SK-N-SH treated with all-trans-retinoic acid at 6 μM for 48 hours (cell line): ENCODE measurements at regions not wholly inside any gene's neighbourhood (a gene's known extent, or its start where the extent isn't known, plus 50 kb on each side); places are given as distances from the start of the nearest gene placed in this dataset.

ENCODE experiments used
- ATAC-seq: fragments of 200-7000 bp; cut with Tn5 transposase; 3 replicates; pipeline ENCODE4 v1.9.1; 2020; ENCODE audit warnings: mild to moderate bottlenecking, moderate library complexity
- ARNTL ChIP-seq: fragments of 450-650 bp; formaldehyde crosslinking; IDR thresholded peaks from 2 replicates; pipeline ENCODE4 v1.5.0; 2020; ENCODE audit warnings: low read depth, mild to moderate bottlenecking, moderate library complexity, borderline replicate concordance
- BACH2 ChIP-seq: fragments of 250-450 bp; sonication (Bioruptor Pico); IDR thresholded peaks from 2 replicates; pipeline ENCODE4 v1.9.0; 2021; ENCODE audit warnings: mild to moderate bottlenecking, borderline replicate concordance
- CSDC2 ChIP-seq: fragments of 250-450 bp; sonication (Bioruptor Pico); IDR thresholded peaks from 2 replicates; pipeline ENCODE4 v1.5.0; 2020; ENCODE audit warnings: mild to moderate bottlenecking, moderate library complexity
- ESRRG ChIP-seq: fragments of 250-450 bp; sonication (Bioruptor Pico); IDR thresholded peaks from 2 replicates; pipeline ENCODE4 v1.6.1; 2021; ENCODE audit warnings: mild to moderate bottlenecking
- GLIS3 ChIP-seq: fragments of 250-450 bp; sonication (Bioruptor Pico); IDR thresholded peaks from 2 replicates; pipeline ENCODE4 v1.5.0; 2020; ENCODE audit warnings: mild to moderate bottlenecking, moderate library complexity
- ISL1 ChIP-seq: fragments of 250-450 bp; sonication (Bioruptor Pico); IDR thresholded peaks from 2 replicates; pipeline ENCODE4 v2.1.2; 2022; ENCODE audit warnings: mild to moderate bottlenecking, moderate library complexity
- PPARA ChIP-seq: fragments of 250-450 bp; sonication (Bioruptor Pico); IDR thresholded peaks from 2 replicates; pipeline ENCODE4 v1.5.0; 2020; ENCODE audit warnings: mild to moderate bottlenecking, borderline replicate concordance
- RARB ChIP-seq: fragments of 250-450 bp; sonication (Bioruptor Pico); IDR thresholded peaks from 2 replicates; pipeline ENCODE4 v1.8.0; 2021; ENCODE audit warnings: mild to moderate bottlenecking, moderate library complexity
- SNAI2 ChIP-seq: fragments of 250-450 bp; sonication (Bioruptor Pico); IDR thresholded peaks from 2 replicates; pipeline ENCODE4 v1.5.0; 2020; ENCODE audit warnings: mild to moderate bottlenecking, moderate library complexity
- TOX ChIP-seq: fragments of 250-450 bp; sonication (Bioruptor Pico); IDR thresholded peaks from 2 replicates; pipeline ENCODE4 v1.8.0; 2021; ENCODE audit warnings: mild to moderate bottlenecking, moderate library complexity, borderline replicate concordance
- ZFP3 ChIP-seq: fragments of 250-450 bp; sonication (Bioruptor Pico); IDR thresholded peaks from 2 replicates; pipeline ENCODE4 v1.5.0; 2020; ENCODE audit warnings: mild to moderate bottlenecking, moderate library complexity
- ZFP30 ChIP-seq: fragments of 450-650 bp; formaldehyde crosslinking; IDR thresholded peaks from 2 replicates; pipeline ENCODE4 v1.5.0; 2022; ENCODE audit warnings: mild to moderate bottlenecking, moderate library complexity
- ZNF565 ChIP-seq: fragments of 450-650 bp; formaldehyde crosslinking; conservative IDR thresholded peaks from 2 replicates; pipeline ENCODE4 v1.5.0; 2020; ENCODE audit warnings: low read depth, mild to moderate bottlenecking, moderate library complexity
- ZNF70 ChIP-seq: fragments of 450-650 bp; formaldehyde crosslinking; IDR thresholded peaks from 2 replicates; pipeline ENCODE4 v1.5.0; 2020; ENCODE audit warnings: mild to moderate bottlenecking, moderate library complexity
- TF ChIP-seq, protein P1 (sequence below): fragments of 250-450 bp; sonication (Bioruptor Pico); IDR thresholded peaks from 2 replicates; pipeline ENCODE4 v1.5.1; 2020; ENCODE audit warnings: low read depth, mild to moderate bottlenecking, moderate library complexity
- TF ChIP-seq, protein P2 (sequence below): fragments of 250-450 bp; sonication (Bioruptor Pico); IDR thresholded peaks from 2 replicates; pipeline ENCODE4 v1.5.1; 2021; ENCODE audit warnings: mild to moderate bottlenecking, moderate library complexity
- TF ChIP-seq, protein P3 (sequence below): fragments of 250-450 bp; sonication (Bioruptor Pico); IDR thresholded peaks from 2 replicates; pipeline ENCODE4 v1.5.0; 2020; ENCODE audit warnings: mild to moderate bottlenecking, moderate library complexity
- TF ChIP-seq, protein P4 (sequence below): fragments of 250-450 bp; sonication (Bioruptor Pico); IDR thresholded peaks from 2 replicates; pipeline ENCODE4 v1.8.0; 2020; ENCODE audit warnings: mild to moderate bottlenecking, moderate library complexity, borderline replicate concordance
- TF ChIP-seq, protein P5 (sequence below): fragments of 250-450 bp; sonication (Bioruptor Pico); IDR thresholded peaks from 2 replicates; pipeline ENCODE4 v1.8.0; 2021; ENCODE audit warnings: low read depth, mild to moderate bottlenecking, moderate library complexity, borderline replicate concordance

DNA sequence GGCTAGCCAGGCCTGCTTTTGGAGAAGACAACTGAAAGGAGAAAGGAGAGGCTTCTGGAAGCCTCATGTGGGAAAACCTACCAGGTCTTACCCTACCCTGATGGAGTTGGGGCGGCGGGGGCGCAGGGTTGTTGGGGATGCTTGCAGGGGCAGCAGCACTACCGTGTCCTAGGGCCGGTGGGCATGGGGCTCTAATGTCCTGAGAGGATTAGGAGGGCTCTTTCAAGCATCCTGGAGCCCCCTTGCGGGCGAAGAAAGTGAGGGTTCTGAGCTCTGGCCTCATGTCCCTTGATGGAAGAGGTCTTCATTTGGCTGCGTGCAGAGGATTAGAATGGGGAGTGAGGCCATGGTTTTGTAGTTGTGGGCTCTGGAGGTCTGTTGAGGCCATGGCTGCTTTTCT, 86.9 kb upstream of the PITX1 start:
- ATAC-seq = no peak
- no peak for TF ChIP-seq BACH2 (CRISPR knock-in tag)
- TF ChIP-seq ISL1 (CRISPR knock-in tag) = no peak
- TF ChIP-seq SNAI2 (CRISPR knock-in tag) = no peak
- TF ChIP-seq ESRRG (CRISPR knock-in tag) = no peak

DNA sequence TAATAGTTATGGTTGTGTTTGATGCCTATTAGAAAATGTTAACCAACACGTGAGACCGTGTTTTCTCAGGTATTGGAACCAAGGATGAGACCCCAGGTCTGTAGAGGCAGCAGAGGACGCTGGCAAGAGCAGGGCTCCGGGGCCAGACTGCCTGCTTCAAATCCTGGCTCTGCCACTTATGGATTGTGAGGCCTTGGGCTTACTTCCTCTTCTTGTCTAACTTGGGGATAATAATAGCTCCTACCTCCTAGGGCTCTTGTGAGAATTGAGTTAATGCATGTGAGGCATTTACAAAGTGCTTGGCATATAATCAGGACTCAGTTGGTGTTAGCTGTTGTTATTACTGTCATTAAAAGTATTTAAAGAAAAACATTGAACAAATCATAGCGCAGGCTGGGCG, 85.5 kb upstream of the PITX1 start:
- TF ChIP-seq PPARA (CRISPR knock-in tag) (no peak), ZNF70 (CRISPR knock-in tag) (no peak), GLIS3 (CRISPR knock-in tag) (no peak), ISL1 (CRISPR knock-in tag) (no peak), ZNF565 (no peak), RARB (no peak), TOX (CRISPR knock-in tag) (no peak)
- TF ChIP-seq, protein P1, sequence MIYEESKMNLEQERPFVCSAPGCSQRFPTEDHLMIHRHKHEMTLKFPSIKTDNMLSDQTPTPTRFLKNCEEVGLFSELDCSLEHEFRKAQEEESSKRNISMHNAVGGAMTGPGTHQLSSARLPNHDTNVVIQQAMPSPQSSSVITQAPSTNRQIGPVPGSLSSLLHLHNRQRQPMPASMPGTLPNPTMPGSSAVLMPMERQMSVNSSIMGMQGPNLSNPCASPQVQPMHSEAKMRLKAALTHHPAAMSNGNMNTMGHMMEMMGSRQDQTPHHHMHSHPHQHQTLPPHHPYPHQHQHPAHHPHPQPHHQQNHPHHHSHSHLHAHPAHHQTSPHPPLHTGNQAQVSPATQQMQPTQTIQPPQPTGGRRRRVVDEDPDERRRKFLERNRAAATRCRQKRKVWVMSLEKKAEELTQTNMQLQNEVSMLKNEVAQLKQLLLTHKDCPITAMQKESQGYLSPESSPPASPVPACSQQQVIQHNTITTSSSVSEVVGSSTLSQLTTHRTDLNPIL (CRISPR knock-in tag) = no peak
- TF ChIP-seq, protein P2, sequence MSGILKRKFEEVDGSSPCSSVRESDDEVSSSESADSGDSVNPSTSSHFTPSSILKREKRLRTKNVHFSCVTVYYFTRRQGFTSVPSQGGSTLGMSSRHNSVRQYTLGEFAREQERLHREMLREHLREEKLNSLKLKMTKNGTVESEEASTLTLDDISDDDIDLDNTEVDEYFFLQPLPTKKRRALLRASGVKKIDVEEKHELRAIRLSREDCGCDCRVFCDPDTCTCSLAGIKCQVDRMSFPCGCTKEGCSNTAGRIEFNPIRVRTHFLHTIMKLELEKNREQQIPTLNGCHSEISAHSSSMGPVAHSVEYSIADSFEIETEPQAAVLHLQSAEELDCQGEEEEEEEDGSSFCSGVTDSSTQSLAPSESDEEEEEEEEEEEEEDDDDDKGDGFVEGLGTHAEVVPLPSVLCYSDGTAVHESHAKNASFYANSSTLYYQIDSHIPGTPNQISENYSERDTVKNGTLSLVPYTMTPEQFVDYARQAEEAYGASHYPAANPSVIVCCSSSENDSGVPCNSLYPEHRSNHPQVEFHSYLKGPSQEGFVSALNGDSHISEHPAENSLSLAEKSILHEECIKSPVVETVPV = no peak
- TF ChIP-seq, all 23 proteins: peak for 0
- ATAC-seq = no peak

DNA sequence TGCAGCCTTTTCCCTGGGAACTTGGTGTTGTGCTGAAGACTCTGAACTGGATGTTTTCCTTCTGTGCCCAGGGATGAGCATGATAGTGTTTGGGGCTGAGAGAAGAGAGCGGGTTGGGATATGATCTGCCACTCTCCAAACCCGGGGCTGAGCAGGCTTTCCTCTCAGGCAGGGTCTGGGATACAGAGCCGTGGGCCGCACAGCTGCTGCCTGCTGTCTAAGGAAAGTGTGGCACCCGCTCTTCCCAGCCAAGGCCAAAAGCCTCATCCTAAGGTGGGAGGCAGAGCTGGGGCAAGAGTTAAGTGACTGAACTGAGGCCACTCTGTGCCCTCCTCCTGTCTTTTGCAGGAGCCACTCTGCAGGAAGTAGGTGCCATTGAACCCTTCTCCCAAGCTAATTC, 83.6 kb upstream of the PITX1 start:
- TF ChIP-seq, protein P3, sequence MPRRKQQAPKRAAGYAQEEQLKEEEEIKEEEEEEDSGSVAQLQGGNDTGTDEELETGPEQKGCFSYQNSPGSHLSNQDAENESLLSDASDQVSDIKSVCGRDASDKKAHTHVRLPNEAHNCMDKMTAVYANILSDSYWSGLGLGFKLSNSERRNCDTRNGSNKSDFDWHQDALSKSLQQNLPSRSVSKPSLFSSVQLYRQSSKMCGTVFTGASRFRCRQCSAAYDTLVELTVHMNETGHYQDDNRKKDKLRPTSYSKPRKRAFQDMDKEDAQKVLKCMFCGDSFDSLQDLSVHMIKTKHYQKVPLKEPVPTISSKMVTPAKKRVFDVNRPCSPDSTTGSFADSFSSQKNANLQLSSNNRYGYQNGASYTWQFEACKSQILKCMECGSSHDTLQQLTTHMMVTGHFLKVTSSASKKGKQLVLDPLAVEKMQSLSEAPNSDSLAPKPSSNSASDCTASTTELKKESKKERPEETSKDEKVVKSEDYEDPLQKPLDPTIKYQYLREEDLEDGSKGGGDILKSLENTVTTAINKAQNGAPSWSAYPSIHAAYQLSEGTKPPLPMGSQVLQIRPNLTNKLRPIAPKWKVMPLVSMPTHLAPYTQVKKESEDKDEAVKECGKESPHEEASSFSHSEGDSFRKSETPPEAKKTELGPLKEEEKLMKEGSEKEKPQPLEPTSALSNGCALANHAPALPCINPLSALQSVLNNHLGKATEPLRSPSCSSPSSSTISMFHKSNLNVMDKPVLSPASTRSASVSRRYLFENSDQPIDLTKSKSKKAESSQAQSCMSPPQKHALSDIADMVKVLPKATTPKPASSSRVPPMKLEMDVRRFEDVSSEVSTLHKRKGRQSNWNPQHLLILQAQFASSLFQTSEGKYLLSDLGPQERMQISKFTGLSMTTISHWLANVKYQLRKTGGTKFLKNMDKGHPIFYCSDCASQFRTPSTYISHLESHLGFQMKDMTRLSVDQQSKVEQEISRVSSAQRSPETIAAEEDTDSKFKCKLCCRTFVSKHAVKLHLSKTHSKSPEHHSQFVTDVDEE = no peak
- TF ChIP-seq, protein P4, sequence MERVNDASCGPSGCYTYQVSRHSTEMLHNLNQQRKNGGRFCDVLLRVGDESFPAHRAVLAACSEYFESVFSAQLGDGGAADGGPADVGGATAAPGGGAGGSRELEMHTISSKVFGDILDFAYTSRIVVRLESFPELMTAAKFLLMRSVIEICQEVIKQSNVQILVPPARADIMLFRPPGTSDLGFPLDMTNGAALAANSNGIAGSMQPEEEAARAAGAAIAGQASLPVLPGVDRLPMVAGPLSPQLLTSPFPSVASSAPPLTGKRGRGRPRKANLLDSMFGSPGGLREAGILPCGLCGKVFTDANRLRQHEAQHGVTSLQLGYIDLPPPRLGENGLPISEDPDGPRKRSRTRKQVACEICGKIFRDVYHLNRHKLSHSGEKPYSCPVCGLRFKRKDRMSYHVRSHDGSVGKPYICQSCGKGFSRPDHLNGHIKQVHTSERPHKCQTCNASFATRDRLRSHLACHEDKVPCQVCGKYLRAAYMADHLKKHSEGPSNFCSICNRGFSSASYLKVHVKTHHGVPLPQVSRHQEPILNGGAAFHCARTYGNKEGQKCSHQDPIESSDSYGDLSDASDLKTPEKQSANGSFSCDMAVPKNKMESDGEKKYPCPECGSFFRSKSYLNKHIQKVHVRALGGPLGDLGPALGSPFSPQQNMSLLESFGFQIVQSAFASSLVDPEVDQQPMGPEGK = no peak
- TF ChIP-seq ARNTL (no peak), PPARA (CRISPR knock-in tag) (no peak), CSDC2 (CRISPR knock-in tag) (no peak), ZFP30 (CRISPR knock-in tag) (no peak), RARB (no peak), ZFP3 (CRISPR knock-in tag) (no peak), ZNF70 (CRISPR knock-in tag) (no peak), BACH2 (CRISPR knock-in tag) (no peak), ZNF565 (no peak)
- TF ChIP-seq, protein P2 = no peak
- TF ChIP-seq, protein P5, sequence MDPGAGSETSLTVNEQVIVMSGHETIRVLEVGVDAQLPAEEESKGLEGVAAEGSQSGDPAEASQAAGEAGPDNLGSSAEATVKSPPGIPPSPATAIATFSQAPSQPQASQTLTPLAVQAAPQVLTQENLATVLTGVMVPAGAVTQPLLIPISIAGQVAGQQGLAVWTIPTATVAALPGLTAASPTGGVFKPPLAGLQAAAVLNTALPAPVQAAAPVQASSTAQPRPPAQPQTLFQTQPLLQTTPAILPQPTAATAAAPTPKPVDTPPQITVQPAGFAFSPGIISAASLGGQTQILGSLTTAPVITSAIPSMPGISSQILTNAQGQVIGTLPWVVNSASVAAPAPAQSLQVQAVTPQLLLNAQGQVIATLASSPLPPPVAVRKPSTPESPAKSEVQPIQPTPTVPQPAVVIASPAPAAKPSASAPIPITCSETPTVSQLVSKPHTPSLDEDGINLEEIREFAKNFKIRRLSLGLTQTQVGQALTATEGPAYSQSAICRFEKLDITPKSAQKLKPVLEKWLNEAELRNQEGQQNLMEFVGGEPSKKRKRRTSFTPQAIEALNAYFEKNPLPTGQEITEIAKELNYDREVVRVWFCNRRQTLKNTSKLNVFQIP = no peak
- TF ChIP-seq, all 23 proteins: peak for 0
- no peak for ATAC-seq
